MM.1S (cell line): ENCODE measurements at regions not wholly inside any gene's neighbourhood (a gene's known extent, or its start where the extent isn't known, plus 50 kb on each side); places are given as distances from the start of the nearest gene placed in this dataset.

Experiments used
- DNase-seq: peaks from one replicate; pipeline ENCODE4 v3.0.0-alpha.2; 2015
- H2AFZ ChIP-seq: fragments of 300-600 bp; sonication (generic); 2 replicates; pipeline ENCODE4 v1.6.0; 2016; ENCODE audit warnings: antibody characterized with exemption, low read length
- H3F3A ChIP-seq: fragments of 300-600 bp; sonication (generic); 2 replicates; pipeline ENCODE4 v1.6.1; 2016; ENCODE audit warnings: mild to moderate bottlenecking, antibody characterized with exemption, low read length, moderate library complexity, mixed read lengths; ENCODE audit not compliant: insufficient read depth
- H3K27ac ChIP-seq: fragments of 300-600 bp; sonication (generic); 2 replicates; pipeline ENCODE4 v1.5.1; 2016; ENCODE audit warnings: mild to moderate bottlenecking, low read length
- H3K27me3 ChIP-seq: fragments of 300-600 bp; sonication (generic); replicated peaks from 2 replicates; pipeline ENCODE4 v1.6.0; 2016; ENCODE audit warnings: low read length; ENCODE audit not compliant: insufficient read depth
- H3K36me3 ChIP-seq: fragments of 300-600 bp; sonication (generic); replicated peaks from 2 replicates; pipeline ENCODE4 v1.6.1; 2016; ENCODE audit warnings: mild to moderate bottlenecking, low read length, mixed read lengths; ENCODE audit not compliant: insufficient read depth
- H3K4me1 ChIP-seq: fragments of 300-600 bp; sonication (generic); 2 replicates; pipeline ENCODE4 v1.6.1; 2016; ENCODE audit warnings: low read length, mixed read lengths
- H3K4me2 ChIP-seq: fragments of 300-600 bp; sonication (generic); 2 replicates; pipeline ENCODE4 v1.6.0; 2016; ENCODE audit warnings: low read depth, low read length
- H3K4me3 ChIP-seq: fragments of 300-600 bp; sonication (generic); 2 replicates; pipeline ENCODE4 v1.5.1; 2016; ENCODE audit warnings: low read length, mixed read lengths
- H3K79me2 ChIP-seq: fragments of 300-600 bp; sonication (generic); 2 replicates; pipeline ENCODE4 v1.6.1; 2016; ENCODE audit warnings: mixed run types, low read length, mixed read lengths
- H3K9ac ChIP-seq: fragments of 300-600 bp; sonication (generic); 2 replicates; pipeline ENCODE4 v1.6.1; 2016; ENCODE audit warnings: low read length, mixed read lengths
- H3K9me2 ChIP-seq: fragments of 300-600 bp; sonication (generic); replicated peaks from 2 replicates; pipeline ENCODE4 v1.6.1; 2016; ENCODE audit warnings: mild to moderate bottlenecking, low read length, mixed read lengths; ENCODE audit not compliant: insufficient read depth
- H3K9me3 ChIP-seq: fragments of 300-600 bp; sonication (generic); replicated peaks from 2 replicates; pipeline ENCODE4 v1.6.1; 2016; ENCODE audit warnings: mild to moderate bottlenecking, low read length, mixed read lengths; ENCODE audit not compliant: insufficient read depth
- H4K20me1 ChIP-seq: fragments of 300-600 bp; sonication (generic); 2 replicates; pipeline ENCODE4 v1.6.1; 2016; ENCODE audit warnings: mild to moderate bottlenecking, low read length, moderate library complexity, mixed read lengths; ENCODE audit not compliant: insufficient read depth
- EZH2 ChIP-seq: fragments of 300-600 bp; sonication (generic); optimal IDR thresholded peaks from 2 replicates; pipeline ENCODE3; 2017; ENCODE audit warnings: low read depth, mild to moderate bottlenecking, antibody characterized with exemption, low read length, mixed read lengths
- EZH2phosphoT487 ChIP-seq: fragments of 300-600 bp; sonication (generic); IDR thresholded peaks from 2 replicates; pipeline ENCODE4 v1.6.1; 2018; ENCODE audit warnings: antibody characterized with exemption, low read length
- TF ChIP-seq, protein P1 (sequence below): fragments of 300-600 bp; sonication (generic); IDR thresholded peaks from 2 replicates; pipeline ENCODE4 v1.5.1; 2016; ENCODE audit warnings: antibody characterized with exemption, low read length, mixed read lengths

GRCh38 chr12:127936463-127936862 is 330.5 kb upstream of the TMEM132C start:
- no peak for DNase-seq

DNA sequence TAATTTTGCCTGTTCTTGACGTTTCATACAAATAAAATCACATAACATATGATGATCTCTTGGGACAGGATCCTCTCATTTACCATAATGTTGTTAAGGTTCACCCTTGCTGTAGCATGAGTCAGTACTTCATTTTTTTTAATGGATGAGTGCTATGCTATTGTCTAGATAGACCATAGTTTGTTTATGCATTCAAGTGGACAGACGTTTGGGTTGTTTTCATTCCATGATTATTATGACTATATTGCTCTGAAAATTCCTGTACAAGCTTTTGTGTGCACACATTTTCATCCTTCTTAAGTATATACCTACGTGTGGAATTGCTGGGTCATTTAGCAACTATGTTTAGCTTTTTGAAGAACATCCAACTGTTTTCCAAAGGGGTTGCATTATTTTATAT is 325.6 kb upstream of the TMEM132C start:
- Histone ChIP-seq H3K9ac (no peak overlapping the region), H2AFZ (no peak overlapping the region), H3K9me3 (no peaks in the 10 kb centered on the region), H3K27ac (no peak overlapping the region), H3K27me3 (no peaks in the 10 kb centered on the region), H3K36me3 (no peaks in the 10 kb centered on the region), H3K79me2 (no peaks in the 10 kb centered on the region), H3K9me2 (no peaks in the 10 kb centered on the region), H3F3A (no peaks in the 10 kb centered on the region), H3K4me3 (no peak overlapping the region), H3K4me2 (no peak overlapping the region), H3K4me1 (no peaks in the 10 kb centered on the region), H4K20me1 (no peaks in the 10 kb centered on the region)
- TF ChIP-seq EZH2 (no peak), EZH2phosphoT487 (no peak)
- TF ChIP-seq, protein P1, sequence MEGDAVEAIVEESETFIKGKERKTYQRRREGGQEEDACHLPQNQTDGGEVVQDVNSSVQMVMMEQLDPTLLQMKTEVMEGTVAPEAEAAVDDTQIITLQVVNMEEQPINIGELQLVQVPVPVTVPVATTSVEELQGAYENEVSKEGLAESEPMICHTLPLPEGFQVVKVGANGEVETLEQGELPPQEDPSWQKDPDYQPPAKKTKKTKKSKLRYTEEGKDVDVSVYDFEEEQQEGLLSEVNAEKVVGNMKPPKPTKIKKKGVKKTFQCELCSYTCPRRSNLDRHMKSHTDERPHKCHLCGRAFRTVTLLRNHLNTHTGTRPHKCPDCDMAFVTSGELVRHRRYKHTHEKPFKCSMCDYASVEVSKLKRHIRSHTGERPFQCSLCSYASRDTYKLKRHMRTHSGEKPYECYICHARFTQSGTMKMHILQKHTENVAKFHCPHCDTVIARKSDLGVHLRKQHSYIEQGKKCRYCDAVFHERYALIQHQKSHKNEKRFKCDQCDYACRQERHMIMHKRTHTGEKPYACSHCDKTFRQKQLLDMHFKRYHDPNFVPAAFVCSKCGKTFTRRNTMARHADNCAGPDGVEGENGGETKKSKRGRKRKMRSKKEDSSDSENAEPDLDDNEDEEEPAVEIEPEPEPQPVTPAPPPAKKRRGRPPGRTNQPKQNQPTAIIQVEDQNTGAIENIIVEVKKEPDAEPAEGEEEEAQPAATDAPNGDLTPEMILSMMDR, result no peak
- no peak for DNase-seq

More at GRCh38 chr12:127936463-127936862, 330.5 kb upstream of the TMEM132C start:
- TF ChIP-seq EZH2phosphoT487 (no peak), EZH2 (no peak)
- TF ChIP-seq, protein P1, result no peak
- Histone ChIP-seq H3K27me3 (no peaks in the 10 kb centered on the region), H3K9ac (no peak overlapping the region), H3K4me2 (no peak overlapping the region), H3K4me3 (no peak overlapping the region), H3K79me2 (no peaks in the 10 kb centered on the region), H3K9me3 (no peaks in the 10 kb centered on the region), H3F3A (no peaks in the 10 kb centered on the region), H2AFZ (no peak overlapping the region), H4K20me1 (no peaks in the 10 kb centered on the region), H3K4me1 (no peaks in the 10 kb centered on the region), H3K27ac (no peak overlapping the region), H3K36me3 (no peaks in the 10 kb centered on the region), H3K9me2 (no peaks in the 10 kb centered on the region)

- Histone ChIP-seq H2AFZ (no peak overlapping the region), H3F3A (no peaks in the 10 kb centered on the region), H3K27ac (no peak overlapping the region), H3K9me2 (no peaks in the 10 kb centered on the region), H3K9ac (no peak overlapping the region), H3K4me1 (no peaks in the 10 kb centered on the region), H4K20me1 (no peaks in the 10 kb centered on the region), H3K27me3 (no peaks in the 10 kb centered on the region), H3K79me2 (no peaks in the 10 kb centered on the region), H3K4me3 (no peak overlapping the region), H3K4me2 (no peak overlapping the region), H3K36me3 (no peaks in the 10 kb centered on the region), H3K9me3 (no peaks in the 10 kb centered on the region)
- DNase-seq, result no peak
- TF ChIP-seq, protein P1, result no peak
- TF ChIP-seq EZH2phosphoT487, result no peak
- TF ChIP-seq EZH2, result no peak
Observed at GRCh38 chr12:127942981-127943380, 324.0 kb upstream of the TMEM132C start.
